ENCODE measurements at regions not wholly inside any gene's neighbourhood (a gene's known extent, or its start where the extent isn't known, plus 50 kb on each side); places are given as distances from the start of the nearest gene placed in this dataset.

- TF ChIP-seq TCF12 (IDR thresholded peaks at IDR 0.05; ENCODE audit: low read depth) (no peak), EP300 (IDR thresholded peaks at IDR 0.05; ENCODE audit: borderline replicate concordance) (no peak), RAD21 (IDR thresholded peaks at IDR 0.05; ENCODE audit: low read depth) (no peak), ZBTB7A (IDR thresholded peaks at IDR 0.05; ENCODE audit: low read depth) (no peak), YY1 (IDR thresholded peaks at IDR 0.05; ENCODE audit: low read depth) (no peak), FOXM1 (IDR thresholded peaks at IDR 0.05; ENCODE audit: borderline replicate concordance, low read depth) (no peak), TAF1 (IDR thresholded peaks at IDR 0.05; ENCODE audit: low read depth) (no peak), EGR1 (IDR thresholded peaks at IDR 0.05) (no peak)
Observed at GRCh38 chr20:51900443-51900842, 98.1 kb upstream of the SALL4 start.

GRCh38 chr20:51899674-51900073 is 97.4 kb upstream of the SALL4 start:
- TF ChIP-seq RAD21 (IDR thresholded peaks at IDR 0.05; ENCODE audit: low read depth) (no peak), NFIC (IDR thresholded peaks at IDR 0.05) (no peak), REST (IDR thresholded peaks at IDR 0.05; ENCODE audit: low read depth) (no peak), FOXM1 (IDR thresholded peaks at IDR 0.05; ENCODE audit: borderline replicate concordance, low read depth) (no peak)

DNA sequence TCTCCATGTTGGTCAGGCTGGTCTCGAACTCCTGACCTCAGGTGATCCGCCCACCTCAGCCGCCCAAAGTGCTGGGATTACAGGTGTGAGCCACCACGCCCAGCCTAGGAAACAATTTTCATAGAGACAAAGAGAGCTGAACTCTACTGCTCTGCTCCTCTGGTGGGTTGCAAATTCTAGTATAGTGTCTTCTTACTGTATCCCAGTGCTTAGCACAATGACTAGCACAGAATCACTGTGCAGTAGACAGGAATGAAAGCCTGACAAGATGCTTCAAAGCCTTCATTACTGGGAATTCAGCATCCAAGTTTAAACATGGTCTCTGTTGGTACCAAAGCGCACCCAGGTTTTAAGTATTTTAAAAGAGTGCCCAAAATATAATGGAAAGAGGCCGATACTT is 96.5 kb upstream of the SALL4 start:
- no peak for TF ChIP-seq REST (IDR thresholded peaks at IDR 0.05; ENCODE audit: low read depth)
- TF ChIP-seq CREB1 (IDR thresholded peaks at IDR 0.05; ENCODE audit: low read depth): no peak
- TF ChIP-seq CEBPB (IDR thresholded peaks at IDR 0.05): no peak
- no peak for TF ChIP-seq EP300 (IDR thresholded peaks at IDR 0.05; ENCODE audit: borderline replicate concordance)
- no peak for TF ChIP-seq ZBTB7A (IDR thresholded peaks at IDR 0.05; ENCODE audit: low read depth)
- no peak for TF ChIP-seq TEAD4 (IDR thresholded peaks at IDR 0.05)
- TF ChIP-seq YY1 (IDR thresholded peaks at IDR 0.05; ENCODE audit: low read depth): no peak
- no peak for TF ChIP-seq EGR1 (IDR thresholded peaks at IDR 0.05)

DNA sequence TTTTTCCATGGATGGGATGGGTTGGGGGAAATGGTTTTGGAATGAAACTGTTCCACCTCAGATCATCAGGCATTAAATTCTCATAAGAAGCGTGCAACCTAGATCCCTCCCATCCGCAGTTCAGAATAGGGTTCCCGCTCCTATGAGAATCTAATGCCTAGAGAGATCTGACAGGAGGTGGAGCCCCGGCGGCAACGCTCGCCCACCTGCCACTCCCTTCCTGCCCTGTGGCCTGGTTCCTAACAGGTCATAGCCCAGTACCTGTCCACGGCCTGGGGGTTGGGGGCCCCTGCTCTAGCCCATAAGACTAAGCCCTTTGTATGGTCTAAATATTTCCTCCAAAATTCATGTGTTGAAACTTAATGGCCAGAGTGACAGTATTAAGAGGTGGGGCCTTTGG is 92.3 kb upstream of the SALL4 start:
- TF ChIP-seq CEBPB (IDR thresholded peaks at IDR 0.05) (no peak), MAX (IDR thresholded peaks at IDR 0.05) (no peak), ZBTB7A (IDR thresholded peaks at IDR 0.05; ENCODE audit: low read depth) (no peak), REST (IDR thresholded peaks at IDR 0.05; ENCODE audit: low read depth) (no peak), EP300 (IDR thresholded peaks at IDR 0.05; ENCODE audit: borderline replicate concordance) (no peak), NFIC (IDR thresholded peaks at IDR 0.05) (no peak), YY1 (IDR thresholded peaks at IDR 0.05; ENCODE audit: low read depth) (no peak), TEAD4 (IDR thresholded peaks at IDR 0.05) (no peak), TAF1 (IDR thresholded peaks at IDR 0.05; ENCODE audit: low read depth) (no peak), EGR1 (IDR thresholded peaks at IDR 0.05) (no peak)
- TF ChIP-seq, protein P1, sequence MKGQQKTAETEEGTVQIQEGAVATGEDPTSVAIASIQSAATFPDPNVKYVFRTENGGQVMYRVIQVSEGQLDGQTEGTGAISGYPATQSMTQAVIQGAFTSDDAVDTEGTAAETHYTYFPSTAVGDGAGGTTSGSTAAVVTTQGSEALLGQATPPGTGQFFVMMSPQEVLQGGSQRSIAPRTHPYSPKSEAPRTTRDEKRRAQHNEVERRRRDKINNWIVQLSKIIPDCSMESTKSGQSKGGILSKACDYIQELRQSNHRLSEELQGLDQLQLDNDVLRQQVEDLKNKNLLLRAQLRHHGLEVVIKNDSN (IDR thresholded peaks at IDR 0.05): no peak

- TF ChIP-seq TCF12 (IDR thresholded peaks at IDR 0.05; ENCODE audit: low read depth): no peak
- TF ChIP-seq YY1 (IDR thresholded peaks at IDR 0.05; ENCODE audit: low read depth): no peak
- TF ChIP-seq ZBTB7A (IDR thresholded peaks at IDR 0.05; ENCODE audit: low read depth): no peak
- TF ChIP-seq REST (IDR thresholded peaks at IDR 0.05; ENCODE audit: low read depth): no peak
- TF ChIP-seq CREB1 (IDR thresholded peaks at IDR 0.05; ENCODE audit: low read depth): no peak
- TF ChIP-seq, protein P1 (IDR thresholded peaks at IDR 0.05): no peak
- TF ChIP-seq TEAD4 (IDR thresholded peaks at IDR 0.05): no peak
- no peak for TF ChIP-seq EGR1 (IDR thresholded peaks at IDR 0.05)
Observed at GRCh38 chr20:51894201-51894600, 91.9 kb upstream of the SALL4 start.

All from Ishikawa (cell line).